DND-41 (cell line): ENCODE measurements at regions not wholly inside any gene's neighbourhood (a gene's known extent, or its start where the extent isn't known, plus 50 kb on each side); places are given as distances from the start of the nearest gene placed in this dataset.

Experiments used
- ATAC-seq: fragments of 200-7000 bp; cut with Tn5 transposase; 3 replicates; pipeline ENCODE4 v1.9.1; 2021; ENCODE audit warnings: low read depth; ENCODE audit not compliant: insufficient read depth
- DNase-seq: peaks from one replicate; pipeline ENCODE4 v3.0.0-alpha.2; 2020
- H2AFZ ChIP-seq: 2 replicates; pipeline ENCODE4 v1.6.0; 2012; ENCODE audit warnings: low read depth, low read length
- H3K27ac ChIP-seq: 2 replicates; pipeline ENCODE4 v1.5.1; 2012; ENCODE audit warnings: low read length, inconsistent platforms
- H3K27me3 ChIP-seq: fragments of 200-600 bp; sonication (generic); 2 replicates; pipeline ENCODE4 v1.6.0; 2012; ENCODE audit warnings: low read length, mild to moderate bottlenecking, inconsistent platforms; ENCODE audit not compliant: insufficient read depth, poor library complexity
- H3K36me3 ChIP-seq: 2 replicates; pipeline ENCODE4 v1.5.1; 2012; ENCODE audit warnings: low read length, inconsistent platforms; ENCODE audit not compliant: insufficient read depth
- H3K4me1 ChIP-seq: 2 replicates; pipeline ENCODE4 v1.5.1; 2012; ENCODE audit warnings: mild to moderate bottlenecking, low read length; ENCODE audit not compliant: insufficient read depth
- H3K4me2 ChIP-seq: 2 replicates; pipeline ENCODE4 v1.6.0; 2012; ENCODE audit warnings: mild to moderate bottlenecking, moderate library complexity, low read length, inconsistent platforms; ENCODE audit not compliant: insufficient read depth
- H3K4me3 ChIP-seq, 2 experiments: fragments of 200-600 bp in 1 of 2; shearing (Covaris generic) in 1 of 2; 2 replicates each; pipeline ENCODE4 v1.5.1; 2012 to 2016; ENCODE audit warnings: inconsistent platforms in 2 of 2, low read length in 2 of 2, mild to moderate bottlenecking in 2 of 2, low read depth in 1 of 2, moderate library complexity in 1 of 2
- H3K79me2 ChIP-seq: 2 replicates; pipeline ENCODE4 v1.6.0; 2012; ENCODE audit warnings: low read length, inconsistent platforms; ENCODE audit not compliant: insufficient read depth
- H3K9ac ChIP-seq: 2 replicates; pipeline ENCODE4 v1.6.0; 2012; ENCODE audit warnings: low read depth, mild to moderate bottlenecking, inconsistent platforms, low read length, moderate library complexity
- H3K9me3 ChIP-seq: 2 replicates; pipeline ENCODE4 v1.5.1; 2012; ENCODE audit warnings: low read length, moderate library complexity, mild to moderate bottlenecking, inconsistent platforms; ENCODE audit not compliant: insufficient read depth, severe bottlenecking
- H4K20me1 ChIP-seq: 2 replicates; pipeline ENCODE4 v1.6.0; 2012; ENCODE audit warnings: low read length; ENCODE audit not compliant: insufficient read depth
- EZH2 ChIP-seq: IDR thresholded peaks from 3 replicates; pipeline ENCODE4 v1.6.1; 2012; ENCODE audit warnings: borderline replicate concordance, low read depth, mild to moderate bottlenecking, moderate library complexity, low read length, inconsistent platforms; ENCODE audit not compliant: severe bottlenecking
- TF ChIP-seq, protein P1 (sequence below): IDR thresholded peaks from 2 replicates; pipeline ENCODE4 v1.5.1; 2012; ENCODE audit warnings: borderline replicate concordance, low read length, moderate library complexity, mild to moderate bottlenecking; ENCODE audit not compliant: poor library complexity, severe bottlenecking; ENCODE audit errors: extremely low read depth

DNA sequence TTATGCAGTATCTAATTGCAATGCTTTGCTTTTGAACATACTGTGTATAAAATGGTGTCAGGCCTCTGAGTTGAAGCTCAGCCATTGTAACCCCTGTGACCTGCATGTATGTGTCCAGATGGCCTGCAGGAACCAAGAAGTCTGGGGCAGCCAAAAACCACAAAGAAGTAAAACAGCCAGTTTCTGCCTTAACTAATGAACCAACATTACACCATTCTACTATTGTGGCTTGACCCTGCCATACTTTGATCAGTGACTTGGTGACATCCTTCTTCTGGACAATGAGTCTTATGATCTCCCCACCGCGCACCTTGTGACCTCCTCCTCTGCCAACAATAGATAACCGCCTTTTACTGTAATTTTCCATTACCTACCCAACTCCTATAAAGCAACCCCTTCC is 131.6 kb downstream of the CBLL2 start:
- no peak for TF ChIP-seq EZH2
- TF ChIP-seq, protein P1, sequence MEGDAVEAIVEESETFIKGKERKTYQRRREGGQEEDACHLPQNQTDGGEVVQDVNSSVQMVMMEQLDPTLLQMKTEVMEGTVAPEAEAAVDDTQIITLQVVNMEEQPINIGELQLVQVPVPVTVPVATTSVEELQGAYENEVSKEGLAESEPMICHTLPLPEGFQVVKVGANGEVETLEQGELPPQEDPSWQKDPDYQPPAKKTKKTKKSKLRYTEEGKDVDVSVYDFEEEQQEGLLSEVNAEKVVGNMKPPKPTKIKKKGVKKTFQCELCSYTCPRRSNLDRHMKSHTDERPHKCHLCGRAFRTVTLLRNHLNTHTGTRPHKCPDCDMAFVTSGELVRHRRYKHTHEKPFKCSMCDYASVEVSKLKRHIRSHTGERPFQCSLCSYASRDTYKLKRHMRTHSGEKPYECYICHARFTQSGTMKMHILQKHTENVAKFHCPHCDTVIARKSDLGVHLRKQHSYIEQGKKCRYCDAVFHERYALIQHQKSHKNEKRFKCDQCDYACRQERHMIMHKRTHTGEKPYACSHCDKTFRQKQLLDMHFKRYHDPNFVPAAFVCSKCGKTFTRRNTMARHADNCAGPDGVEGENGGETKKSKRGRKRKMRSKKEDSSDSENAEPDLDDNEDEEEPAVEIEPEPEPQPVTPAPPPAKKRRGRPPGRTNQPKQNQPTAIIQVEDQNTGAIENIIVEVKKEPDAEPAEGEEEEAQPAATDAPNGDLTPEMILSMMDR = no peak
- Histone ChIP-seq H2AFZ (no peak overlapping the region), H3K4me1 (no peaks in the 10 kb centered on the region), H3K27ac (no peak overlapping the region), H4K20me1 (no peaks in the 10 kb centered on the region), H3K27me3 (no peaks in the 10 kb centered on the region), H3K9me3 (no peaks in the 10 kb centered on the region), H3K9ac (no peak overlapping the region), H3K79me2 (no peaks in the 10 kb centered on the region), H3K36me3 (no peaks in the 10 kb centered on the region), H3K4me3 (no peak overlapping the region), H3K4me2 (no peak overlapping the region)
- ATAC-seq (no peak), DNase-seq (no peak)

- Histone ChIP-seq H3K4me2 (no peak overlapping the region), H3K4me3 (no peak overlapping the region), H3K4me1 (no peaks in the 10 kb centered on the region), H3K36me3 (no peaks in the 10 kb centered on the region), H4K20me1 (no peaks in the 10 kb centered on the region), H3K9ac (no peak overlapping the region), H3K27ac (no peak overlapping the region), H3K27me3 (no peaks in the 10 kb centered on the region), H2AFZ (no peak overlapping the region), H3K79me2 (no peaks in the 10 kb centered on the region), H3K9me3 (no peaks in the 10 kb centered on the region)
- TF ChIP-seq, protein P1 = no peak
- no peak for TF ChIP-seq EZH2
- DNase-seq = no peak
- no peak for ATAC-seq
These were observed 133.6 kb downstream of the CBLL2 start for GRCh38 chrX:22406201-22406737.

DNA sequence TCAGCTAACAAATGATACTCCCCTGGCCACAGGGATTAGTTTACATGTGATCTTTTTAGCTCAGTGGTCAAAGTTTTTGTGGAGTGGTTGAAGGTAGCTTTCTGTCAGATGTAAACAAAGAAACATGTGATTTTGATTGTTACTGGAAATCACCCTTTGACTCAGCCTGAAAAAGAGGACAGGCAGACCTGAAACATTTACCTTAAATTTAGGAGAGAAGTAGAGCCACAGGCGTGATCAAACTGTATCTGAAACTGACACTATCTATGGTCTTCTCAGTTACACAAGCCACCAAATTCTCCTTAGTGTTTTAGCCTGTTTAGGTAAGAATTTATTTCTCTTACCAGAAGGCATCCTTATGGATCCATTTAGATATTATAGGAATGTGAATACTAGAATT is 136.7 kb downstream of the CBLL2 start:
- H3K27ac ChIP-seq = no peak overlapping the region
- H3K4me3 ChIP-seq = no peak overlapping the region
- H3K4me2 ChIP-seq = no peak overlapping the region
- no peak overlapping the region for H2AFZ ChIP-seq
- H3K36me3 ChIP-seq = no peaks in the 10 kb centered on the region
- ATAC-seq (no peak), DNase-seq (no peak)
- H3K27me3 ChIP-seq = no peaks in the 10 kb centered on the region
- TF ChIP-seq, protein P1 = no peak
- TF ChIP-seq EZH2 = no peak
- no peak overlapping the region for H3K9ac ChIP-seq
- no peaks in the 10 kb centered on the region for H3K9me3 ChIP-seq
- no peaks in the 10 kb centered on the region for H3K4me1 ChIP-seq
- no peaks in the 10 kb centered on the region for H4K20me1 ChIP-seq
- no peaks in the 10 kb centered on the region for H3K79me2 ChIP-seq
